IMR-90 (cell line): ENCODE measurements at regions not wholly inside any gene's neighbourhood (a gene's known extent, or its start where the extent isn't known, plus 50 kb on each side); places are given as distances from the start of the nearest gene placed in this dataset.

Experiments
- ATAC-seq: fragments of 200-7000 bp; cut with Tn5 transposase; 2 replicates; pipeline ENCODE4 v1.9.1; 2020; ENCODE audit warnings: low read depth, mild to moderate bottlenecking, moderate library complexity
- BruUV-seq: library from RNA; stranded (reverse); fragments of 400-500 nt; replicated peaks from 2 replicates; lab custom pipeline; 2021; lab: Mats Ljungman, UMichigan
- CTCF ChIA-PET: fragments of 300-600 bp; formaldehyde crosslinking; extraction: SDS; loops from one replicate; lab custom pipeline; 2021; ENCODE audit warnings: antibody characterized with exemption; lab: Yijun Ruan, JAX
- POLR2A ChIA-PET: fragments of 300-600 bp; sonication (Branson Sonifier 250); formaldehyde crosslinking; loops from one replicate; lab custom pipeline; 2022; ENCODE audit warnings: antibody characterized with exemption; ENCODE audit not compliant: unreplicated experiment; lab: Charles Lee
- DNase-seq: peaks from one replicate; pipeline ENCODE4 v3.0.0; 2013
- H2AFZ ChIP-seq: replicated peaks from 2 replicates; pipeline ENCODE3; 2013; ENCODE audit warnings: low read length, mild to moderate bottlenecking; ENCODE audit not compliant: poor library complexity
- H2AK5ac ChIP-seq: 2 replicates; pipeline ENCODE4 v1.6.1; 2013; ENCODE audit warnings: low read depth, low read length, inconsistent platforms
- H2AK9ac ChIP-seq: replicated peaks from 2 replicates; pipeline ENCODE3; 2013; ENCODE audit warnings: mild to moderate bottlenecking, low read depth, low read length, moderate library complexity; ENCODE audit not compliant: poor library complexity
- H2BK120ac ChIP-seq: 2 replicates; pipeline ENCODE4 v1.6.1; 2013; ENCODE audit warnings: low read depth, low read length, inconsistent platforms
- H2BK15ac ChIP-seq: 3 replicates; pipeline ENCODE4 v1.6.1; 2013; ENCODE audit warnings: low read depth, low read length, inconsistent platforms
- H2BK20ac ChIP-seq: 2 replicates; pipeline ENCODE4 v1.6.1; 2013; ENCODE audit warnings: low read depth, mild to moderate bottlenecking, inconsistent platforms, low read length, moderate library complexity
- H2BK5ac ChIP-seq: 2 replicates; pipeline ENCODE4 v1.6.1; 2013; ENCODE audit warnings: mild to moderate bottlenecking, low read depth, low read length, inconsistent platforms; ENCODE audit not compliant: poor library complexity, severe bottlenecking
- H3K14ac ChIP-seq: replicated peaks from 2 replicates; pipeline ENCODE4 v1.6.1; 2013; ENCODE audit warnings: low read depth, low read length, inconsistent platforms
- H3K18ac ChIP-seq: 2 replicates; pipeline ENCODE4 v1.6.1; 2013; ENCODE audit warnings: low read depth, low read length, control low read depth
- H3K23ac ChIP-seq: 2 replicates; pipeline ENCODE4 v1.6.1; 2013; ENCODE audit warnings: low read depth, low read length, inconsistent platforms
- H3K27ac ChIP-seq: 2 replicates; pipeline ENCODE4 v1.5.1; 2013; ENCODE audit warnings: mild to moderate bottlenecking, control low read depth, low read length; ENCODE audit not compliant: insufficient read depth
- H3K27me3 ChIP-seq: 2 replicates; pipeline ENCODE4 v1.6.1; 2013; ENCODE audit warnings: low read length; ENCODE audit not compliant: control insufficient read depth, insufficient read depth
- H3K36me3 ChIP-seq: 2 replicates; pipeline ENCODE4 v1.6.1; 2013; ENCODE audit warnings: low read length, mixed read lengths; ENCODE audit not compliant: control insufficient read depth, insufficient read depth
- H3K4ac ChIP-seq: 2 replicates; pipeline ENCODE4 v1.6.1; 2013; ENCODE audit warnings: low read depth, low read length, inconsistent platforms
- H3K4me1 ChIP-seq: 2 replicates; pipeline ENCODE4 v1.6.1; 2013; ENCODE audit warnings: low read length, mixed read lengths; ENCODE audit not compliant: control insufficient read depth, insufficient read depth
- H3K4me2 ChIP-seq: 2 replicates; pipeline ENCODE4 v1.6.1; 2013; ENCODE audit warnings: low read depth, mild to moderate bottlenecking, control low read depth, low read length, moderate library complexity
- H3K4me3 ChIP-seq: 2 replicates; pipeline ENCODE4 v1.5.1; 2013; ENCODE audit warnings: low read depth, mild to moderate bottlenecking, control low read depth, low read length, moderate library complexity; ENCODE audit not compliant: insufficient read depth
- H3K56ac ChIP-seq: 2 replicates; pipeline ENCODE4 v1.6.1; 2013; ENCODE audit warnings: low read length, inconsistent platforms; ENCODE audit not compliant: insufficient read depth; ENCODE audit errors: extremely low read depth
- H3K79me1 ChIP-seq, 2 experiments: 2 replicates each; pipeline ENCODE4 v1.6.1; 2013; ENCODE audit warnings: low read length in 2 of 2, inconsistent platforms in 1 of 2, low read depth in 1 of 2
- H3K9ac ChIP-seq: 2 replicates; pipeline ENCODE4 v1.6.1; 2013; ENCODE audit warnings: low read depth, low read length, control low read depth
- H3K9me1 ChIP-seq: 2 replicates; pipeline ENCODE4 v1.6.1; 2013; ENCODE audit warnings: low read length, inconsistent platforms; ENCODE audit not compliant: insufficient read depth
- H3K9me3 ChIP-seq: 2 replicates; pipeline ENCODE4 v1.6.1; 2013; ENCODE audit warnings: low read length; ENCODE audit not compliant: control insufficient read depth, insufficient read depth
- H4K20me1 ChIP-seq: 2 replicates; pipeline ENCODE4 v1.6.1; 2013; ENCODE audit warnings: low read length, inconsistent platforms; ENCODE audit not compliant: insufficient read depth
- H4K5ac ChIP-seq: 2 replicates; pipeline ENCODE4 v1.6.1; 2013; ENCODE audit warnings: mild to moderate bottlenecking, low read depth, low read length, control low read depth
- H4K8ac ChIP-seq, 2 experiments: 2 replicates each; pipeline ENCODE4 v1.6.1; 2013; ENCODE audit warnings: low read depth in 2 of 2, low read length in 2 of 2, control low read depth in 1 of 2, inconsistent platforms in 1 of 2
- H4K91ac ChIP-seq: 2 replicates; pipeline ENCODE4 v1.6.1; 2013; ENCODE audit warnings: low read depth, low read length, inconsistent platforms; ENCODE audit not compliant: insufficient read depth
- BHLHE40 ChIP-seq: fragments of 150-350 bp; IDR thresholded peaks from 2 replicates; pipeline ENCODE4 v1.6.1; 2016; ENCODE audit warnings: mild to moderate bottlenecking, low read depth, low read length
- CEBPB ChIP-seq: IDR thresholded peaks from 2 replicates; pipeline ENCODE4 v1.6.1; 2012; ENCODE audit warnings: low read depth, low read length, improper control_type of control experiment
- CHD1 ChIP-seq: IDR thresholded peaks from 2 replicates; pipeline ENCODE4 v1.6.1; 2012; ENCODE audit warnings: low read depth, low read length, improper control_type of control experiment
- FOS ChIP-seq: fragments of 150-350 bp; IDR thresholded peaks from 2 replicates; pipeline ENCODE4 v1.6.1; 2016; ENCODE audit warnings: low read depth, low read length
- MAFK ChIP-seq: IDR thresholded peaks from 2 replicates; pipeline ENCODE4 v1.6.1; 2012; ENCODE audit warnings: low read depth, low read length, improper control_type of control experiment
- MXI1 ChIP-seq: IDR thresholded peaks from 2 replicates; pipeline ENCODE4 v1.6.1; 2012; ENCODE audit warnings: low read depth, mild to moderate bottlenecking, low read length, moderate library complexity, borderline replicate concordance
- POLR2A ChIP-seq: IDR thresholded peaks from 2 replicates; pipeline ENCODE4 v1.6.1; 2012; ENCODE audit warnings: mild to moderate bottlenecking, low read depth, low read length
- RAD21 ChIP-seq: IDR thresholded peaks from 2 replicates; pipeline ENCODE4 v1.6.1; 2012; ENCODE audit warnings: low read length, improper control_type of control experiment
- RCOR1 ChIP-seq: IDR thresholded peaks from 2 replicates; pipeline ENCODE4 v1.6.1; 2012; ENCODE audit warnings: mild to moderate bottlenecking, low read length, improper control_type of control experiment; ENCODE audit not compliant: insufficient replicate concordance
- WGBS, 2 experiments: methylation state at CpG; one replicate each; pipeline versions ENCODE4 v1.1.5 to v1.1.7; 2013; ENCODE audit warnings: missing lambda C conversion rate in 2 of 2; ENCODE audit not compliant: insufficient read length in 1 of 2; ENCODE audit errors: extremely low coverage in 2 of 2; 5-methylcytosine and 5-hydroxymethylcytosine counted together
- dilution Hi-C: fragments of 300-500 bp; cut with HindIII; formaldehyde crosslinking; loops from one replicate; pipeline ENCODE4 v1.14.3; 2018; ENCODE audit warnings: low sequenced_read_pairs; ENCODE audit not compliant: unreplicated experiment
- in situ Hi-C: fragments of 300-500 bp; cut with MboI; formaldehyde crosslinking; loops from 3 replicates; pipeline ENCODE4 v1.14.3; 2019; ENCODE audit warnings: low sequenced_read_pairs, inconsistent platforms, mixed read lengths
- intact Hi-C: fragments of 100-400 bp; cut with micrococcal nuclease; formaldehyde crosslinking; loops from 2 replicates; pipeline ENCODE4 v1.10.0; 2022
- TF ChIP-seq, protein P1 (sequence below): conservative IDR thresholded peaks from 2 replicates; pipeline ENCODE4 v1.5.1; 2012; ENCODE audit warnings: mild to moderate bottlenecking, low read depth, low read length, improper control_type of control experiment

DNA sequence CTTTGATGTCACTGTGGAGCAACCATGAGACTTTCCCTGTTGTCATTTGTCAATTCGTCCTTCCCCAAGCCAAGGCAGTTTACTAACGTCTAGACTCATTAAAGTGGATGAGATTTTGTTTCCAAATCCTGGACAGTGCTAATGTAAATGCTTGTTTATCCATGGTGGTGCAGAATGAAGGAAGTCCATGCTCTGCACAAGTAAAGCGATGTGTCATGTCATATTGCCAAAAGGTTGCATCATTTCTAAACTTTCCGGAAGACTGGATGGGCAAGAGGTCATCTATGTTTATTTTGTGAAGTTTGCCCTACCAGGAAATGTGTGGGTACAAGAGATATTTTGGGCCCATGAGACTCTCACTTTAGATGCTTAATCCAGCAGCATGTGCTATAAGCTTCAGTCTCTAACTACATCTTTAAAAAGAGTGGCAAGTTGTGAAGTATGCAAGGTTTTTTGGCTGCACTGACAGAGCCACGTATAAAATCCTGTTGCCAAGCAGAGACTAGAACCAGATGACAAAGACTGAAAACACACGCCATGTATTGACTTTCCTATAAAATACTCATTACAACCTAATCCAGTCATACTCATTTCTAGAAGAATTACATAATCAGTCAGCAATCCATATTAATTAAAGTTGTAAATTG is 72.1 kb upstream of the FNDC3B start (continued):
- TF ChIP-seq, protein P1, sequence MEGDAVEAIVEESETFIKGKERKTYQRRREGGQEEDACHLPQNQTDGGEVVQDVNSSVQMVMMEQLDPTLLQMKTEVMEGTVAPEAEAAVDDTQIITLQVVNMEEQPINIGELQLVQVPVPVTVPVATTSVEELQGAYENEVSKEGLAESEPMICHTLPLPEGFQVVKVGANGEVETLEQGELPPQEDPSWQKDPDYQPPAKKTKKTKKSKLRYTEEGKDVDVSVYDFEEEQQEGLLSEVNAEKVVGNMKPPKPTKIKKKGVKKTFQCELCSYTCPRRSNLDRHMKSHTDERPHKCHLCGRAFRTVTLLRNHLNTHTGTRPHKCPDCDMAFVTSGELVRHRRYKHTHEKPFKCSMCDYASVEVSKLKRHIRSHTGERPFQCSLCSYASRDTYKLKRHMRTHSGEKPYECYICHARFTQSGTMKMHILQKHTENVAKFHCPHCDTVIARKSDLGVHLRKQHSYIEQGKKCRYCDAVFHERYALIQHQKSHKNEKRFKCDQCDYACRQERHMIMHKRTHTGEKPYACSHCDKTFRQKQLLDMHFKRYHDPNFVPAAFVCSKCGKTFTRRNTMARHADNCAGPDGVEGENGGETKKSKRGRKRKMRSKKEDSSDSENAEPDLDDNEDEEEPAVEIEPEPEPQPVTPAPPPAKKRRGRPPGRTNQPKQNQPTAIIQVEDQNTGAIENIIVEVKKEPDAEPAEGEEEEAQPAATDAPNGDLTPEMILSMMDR = no peak

DNA sequence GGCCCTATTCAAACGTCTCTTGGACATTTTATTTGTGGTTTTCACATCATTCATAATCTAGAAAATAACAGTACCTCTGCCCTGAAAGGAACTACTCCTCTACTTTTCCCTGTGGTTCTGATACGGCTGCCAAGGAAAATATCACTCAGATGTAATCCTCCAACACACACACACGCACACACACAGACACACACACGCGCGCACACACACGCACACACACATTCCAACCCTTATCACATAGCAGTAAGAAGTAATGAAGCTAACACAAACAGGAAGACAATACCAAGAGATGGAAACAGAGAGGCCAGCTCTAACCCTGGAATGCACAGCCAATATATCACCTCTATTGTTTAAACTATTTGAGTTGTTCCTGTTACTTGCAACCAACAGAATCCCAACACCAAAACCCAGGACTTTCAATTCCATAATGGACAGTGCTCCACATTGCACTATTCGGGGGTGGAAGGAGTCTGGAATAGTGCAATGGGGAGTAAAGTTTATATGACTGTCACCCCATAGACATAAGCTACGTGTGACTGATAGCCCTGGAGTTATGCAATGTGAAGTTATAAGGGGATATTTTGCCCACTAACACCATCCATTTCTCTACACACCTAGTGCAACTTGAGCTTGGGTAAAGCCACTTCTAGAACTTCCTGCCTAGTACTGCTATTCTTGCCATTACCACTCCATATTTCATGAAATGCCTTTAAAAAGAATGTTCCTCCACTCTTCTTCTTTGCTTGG is 71.3 kb upstream of the FNDC3B start:
- peaks cover 9% of the 10 kb centered on the region for H3K9me1 ChIP-seq
- ChIA-PET POLR2A (no interaction called here), CTCF (no interaction called here)
- ATAC-seq (no peak; the same call in 1 of the 2 replicates), DNase-seq (peak; percentile 85)
- H3K23ac ChIP-seq = peak overlapping the region; percentile 41
- H3K9ac ChIP-seq = no peak overlapping the region
- in situ Hi-C loops (no loop called here), dilution Hi-C loops (no loop called here), intact Hi-C loops (loop anchor here (1.0 to 5.0 kb wide), 2 partner anchors 27 to 91 kb away; no protein-coding TSS in a partner anchor)
- H3K9me3 ChIP-seq = no peaks in the 10 kb centered on the region
- BruUV-seq = no TSS peak
- peak overlapping the region; percentile 82 for H3K27ac ChIP-seq
- H3K27me3 ChIP-seq = no peaks in the 10 kb centered on the region
- H2AK9ac ChIP-seq = no peak overlapping the region
- H4K5ac ChIP-seq = peak overlapping the region; percentile 95
- H3K4ac ChIP-seq = peak overlapping the region; percentile 95
- peak overlapping the region; percentile 89 for H4K91ac ChIP-seq
- peaks cover 18% of the 10 kb centered on the region for H3K4me1 ChIP-seq
- no peak overlapping the region for H2AFZ ChIP-seq
- peak overlapping the region; percentile 28; the same call in 1 of the 2 replicates for H3K4me2 ChIP-seq
- peak overlapping the region; percentile 86 for H2BK20ac ChIP-seq
- peak overlapping the region; percentile 87 for H2BK5ac ChIP-seq
- 0% methylated on average over 1 of the region's 9 CpGs; no CpG with 5 or more reads in 1 of the 2 experiments for WGBS, 2 experiments
- no peaks in the 10 kb centered on the region for H3K79me1 ChIP-seq
- peak overlapping the region; percentile 92 for H2BK120ac ChIP-seq
- no peaks in the 10 kb centered on the region for H4K20me1 ChIP-seq
- H2BK15ac ChIP-seq = peak overlapping the region; percentile 90
- no peaks in the 10 kb centered on the region for H3K36me3 ChIP-seq
- H4K8ac ChIP-seq = peak overlapping the region; percentile 35 to 82
- peak overlapping the region; percentile 98 for H3K18ac ChIP-seq
- no peak overlapping the region for H3K4me3 ChIP-seq
- peak overlapping the region; percentile 97 for H2AK5ac ChIP-seq
- TF ChIP-seq CEBPB (peak; percentile 2; the same call in 1 of the 2 replicates), POLR2A (no peak), RAD21 (no peak), RCOR1 (no peak), FOS (no peak), CHD1 (no peak), MAFK (no peak), BHLHE40 (peak; percentile 47; the same call in 1 of the 2 replicates), MXI1 (no peak)
- TF ChIP-seq, protein P1 = no peak
- peak overlapping the region; percentile 24; the same call in 1 of the 2 replicates for H3K56ac ChIP-seq
- peak overlapping the region; percentile 88 for H3K14ac ChIP-seq
